ENCODE measurements at regions not wholly inside any gene's neighbourhood (a gene's known extent, or its start where the extent isn't known, plus 50 kb on each side); places are given as distances from the start of the nearest gene placed in this dataset.

DNA sequence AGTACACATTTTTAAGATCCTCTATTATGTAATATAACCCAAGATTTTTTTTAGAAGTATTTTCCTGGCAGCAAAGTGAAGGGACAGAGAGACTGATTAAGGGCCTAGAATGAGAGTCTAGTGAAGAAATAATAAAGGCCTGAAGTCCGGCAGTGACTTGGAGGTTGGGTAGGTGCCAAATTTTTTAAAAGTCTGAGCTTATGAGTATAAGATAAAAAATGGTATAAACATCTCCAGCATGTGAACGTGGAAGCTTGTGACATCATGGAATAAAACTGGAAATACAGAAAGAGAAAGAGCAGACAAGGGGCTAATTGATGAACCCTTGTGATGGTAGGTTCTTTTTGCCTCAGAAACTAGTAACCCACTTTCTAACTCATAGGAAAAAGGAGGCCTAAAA is 174.6 kb downstream of the SUCLA2 start:
- TF ChIP-seq, protein P1, sequence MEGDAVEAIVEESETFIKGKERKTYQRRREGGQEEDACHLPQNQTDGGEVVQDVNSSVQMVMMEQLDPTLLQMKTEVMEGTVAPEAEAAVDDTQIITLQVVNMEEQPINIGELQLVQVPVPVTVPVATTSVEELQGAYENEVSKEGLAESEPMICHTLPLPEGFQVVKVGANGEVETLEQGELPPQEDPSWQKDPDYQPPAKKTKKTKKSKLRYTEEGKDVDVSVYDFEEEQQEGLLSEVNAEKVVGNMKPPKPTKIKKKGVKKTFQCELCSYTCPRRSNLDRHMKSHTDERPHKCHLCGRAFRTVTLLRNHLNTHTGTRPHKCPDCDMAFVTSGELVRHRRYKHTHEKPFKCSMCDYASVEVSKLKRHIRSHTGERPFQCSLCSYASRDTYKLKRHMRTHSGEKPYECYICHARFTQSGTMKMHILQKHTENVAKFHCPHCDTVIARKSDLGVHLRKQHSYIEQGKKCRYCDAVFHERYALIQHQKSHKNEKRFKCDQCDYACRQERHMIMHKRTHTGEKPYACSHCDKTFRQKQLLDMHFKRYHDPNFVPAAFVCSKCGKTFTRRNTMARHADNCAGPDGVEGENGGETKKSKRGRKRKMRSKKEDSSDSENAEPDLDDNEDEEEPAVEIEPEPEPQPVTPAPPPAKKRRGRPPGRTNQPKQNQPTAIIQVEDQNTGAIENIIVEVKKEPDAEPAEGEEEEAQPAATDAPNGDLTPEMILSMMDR (conservative IDR thresholded peaks at IDR 0.05) = no peak
- Mint-ChIP-seq H3K4me3 (no peak overlapping the region), H3K27ac (ENCODE audit: unreplicated experiment) (no peak overlapping the region), H3K27me3 (ENCODE audit: low read depth) (no peaks in the 10 kb centered on the region), H3K36me3 (ENCODE audit: low read depth) (no peaks in the 10 kb centered on the region), H3K9me3 (peaks cover 7% of the 10 kb centered on the region), H3K4me1 (no peaks in the 10 kb centered on the region)
- DNase-seq (ENCODE audit: low read depth, low spot score) = no peak

DNA sequence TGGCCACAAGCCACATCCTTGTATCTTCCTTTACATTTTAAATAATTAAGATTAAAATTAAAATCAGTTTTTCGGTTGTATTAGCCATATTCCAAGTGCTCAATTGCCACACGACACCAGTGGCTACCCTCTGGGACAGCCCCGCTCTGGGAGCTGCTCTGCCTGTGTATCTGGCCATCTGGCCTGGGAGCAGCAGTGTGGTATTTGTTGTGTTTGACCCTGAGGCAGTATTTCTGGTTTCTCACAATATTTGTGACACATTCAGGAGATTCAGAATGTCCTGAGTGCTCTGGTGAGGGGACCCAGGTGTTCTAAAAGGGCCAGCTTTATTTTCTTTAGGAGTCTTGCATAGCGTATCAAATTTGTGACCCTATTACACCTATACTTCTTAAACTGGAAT is 179.0 kb downstream of the SUCLA2 start:
- no peak overlapping the region for H3K4me3 Mint-ChIP-seq
- no peaks in the 10 kb centered on the region for H3K36me3 Mint-ChIP-seq (ENCODE audit: low read depth)
- H3K4me1 Mint-ChIP-seq = peaks cover 9% of the 10 kb centered on the region
- no peak overlapping the region for H3K27ac Mint-ChIP-seq (ENCODE audit: unreplicated experiment)
- TF ChIP-seq, protein P1 (conservative IDR thresholded peaks at IDR 0.05) = no peak
- H3K9me3 Mint-ChIP-seq = peaks cover 7% of the 10 kb centered on the region
- no peak for DNase-seq (ENCODE audit: low read depth, low spot score)
- no peaks in the 10 kb centered on the region for H3K27me3 Mint-ChIP-seq (ENCODE audit: low read depth)

DNA sequence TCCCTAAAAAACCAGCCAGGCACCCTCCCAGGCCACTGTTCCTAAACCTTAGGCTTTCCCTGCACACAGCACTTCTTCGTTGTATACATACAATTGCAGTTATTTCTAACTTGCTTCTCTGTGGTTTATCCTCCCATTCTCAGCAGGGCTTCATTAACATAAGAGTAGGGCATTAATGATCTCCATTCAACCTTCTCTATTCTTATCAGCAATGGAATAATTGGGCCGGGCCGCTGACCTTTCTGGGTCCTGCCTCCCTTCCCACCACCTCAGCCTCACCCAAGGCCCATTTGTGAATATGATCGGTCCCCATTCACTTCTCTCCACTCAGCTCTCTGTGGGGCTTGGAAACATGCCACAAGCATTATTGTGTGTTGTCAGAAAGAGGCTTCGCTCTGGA is 184.2 kb downstream of the SUCLA2 start:
- TF ChIP-seq, protein P1 (conservative IDR thresholded peaks at IDR 0.05) = no peak
- Mint-ChIP-seq H3K4me3 (no peak overlapping the region), H3K27me3 (ENCODE audit: low read depth) (no peaks in the 10 kb centered on the region), H3K36me3 (ENCODE audit: low read depth) (no peaks in the 10 kb centered on the region), H3K9me3 (no peaks in the 10 kb centered on the region), H3K4me1 (peaks cover 22% of the 10 kb centered on the region), H3K27ac (ENCODE audit: unreplicated experiment) (peak overlapping the region; percentile 14)
- DNase-seq (ENCODE audit: low read depth, low spot score) = no peak

DNA sequence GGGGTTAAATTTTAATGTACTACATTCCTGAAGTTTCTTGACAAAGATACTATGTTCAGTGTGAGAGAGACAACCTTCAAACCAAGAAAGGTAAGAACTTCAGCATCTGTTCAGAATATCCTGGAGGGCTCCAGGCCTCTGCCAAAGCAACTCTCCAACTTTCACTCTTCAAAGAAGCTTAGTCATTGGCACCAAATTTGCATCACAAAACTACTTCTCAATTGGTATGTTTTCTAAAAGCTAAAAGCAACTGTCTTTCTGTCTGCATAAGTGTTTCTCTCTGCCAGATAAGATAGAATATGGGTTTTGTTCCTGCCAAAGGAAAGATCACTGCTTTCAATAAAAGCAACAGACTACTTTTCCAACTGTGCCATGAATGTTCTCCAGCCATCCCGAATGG is 187.4 kb downstream of the SUCLA2 start:
- H3K27ac Mint-ChIP-seq (ENCODE audit: unreplicated experiment) = no peak overlapping the region
- H3K27me3 Mint-ChIP-seq (ENCODE audit: low read depth) = no peaks in the 10 kb centered on the region
- H3K9me3 Mint-ChIP-seq = no peaks in the 10 kb centered on the region
- peaks cover 22% of the 10 kb centered on the region for H3K4me1 Mint-ChIP-seq
- H3K36me3 Mint-ChIP-seq (ENCODE audit: low read depth) = no peaks in the 10 kb centered on the region
- DNase-seq (ENCODE audit: low read depth, low spot score) = no peak
- TF ChIP-seq, protein P1 (conservative IDR thresholded peaks at IDR 0.05) = no peak
- no peak overlapping the region for H3K4me3 Mint-ChIP-seq

DNA sequence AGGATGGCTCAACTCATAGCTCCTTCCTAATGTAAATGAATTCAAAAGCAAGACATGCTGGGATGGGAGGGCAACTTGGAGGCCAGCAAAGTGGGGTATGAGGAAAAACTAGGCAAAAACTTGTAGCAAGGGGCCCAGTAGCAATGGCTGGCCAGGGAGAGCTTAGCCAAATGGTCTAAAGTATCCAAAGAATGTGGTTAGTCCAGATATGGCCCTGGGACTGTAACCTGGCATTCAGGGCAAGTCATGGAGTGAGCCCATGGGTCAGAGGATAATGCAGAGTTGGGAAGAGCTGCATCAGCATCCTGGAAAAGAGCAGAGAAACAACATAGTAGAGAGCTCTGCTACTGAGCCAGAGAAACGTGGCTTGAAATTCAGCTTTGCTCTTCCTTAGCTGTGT is 191.7 kb downstream of the SUCLA2 start:
- Mint-ChIP-seq H3K9me3 (peaks cover 4% of the 10 kb centered on the region), H3K27me3 (ENCODE audit: low read depth) (no peaks in the 10 kb centered on the region), H3K4me3 (no peak overlapping the region), H3K36me3 (ENCODE audit: low read depth) (no peaks in the 10 kb centered on the region), H3K4me1 (peaks cover 5% of the 10 kb centered on the region), H3K27ac (ENCODE audit: unreplicated experiment) (no peak overlapping the region)
- DNase-seq (ENCODE audit: low read depth, low spot score) = no peak
- TF ChIP-seq, protein P1 (conservative IDR thresholded peaks at IDR 0.05) = no peak

DNA sequence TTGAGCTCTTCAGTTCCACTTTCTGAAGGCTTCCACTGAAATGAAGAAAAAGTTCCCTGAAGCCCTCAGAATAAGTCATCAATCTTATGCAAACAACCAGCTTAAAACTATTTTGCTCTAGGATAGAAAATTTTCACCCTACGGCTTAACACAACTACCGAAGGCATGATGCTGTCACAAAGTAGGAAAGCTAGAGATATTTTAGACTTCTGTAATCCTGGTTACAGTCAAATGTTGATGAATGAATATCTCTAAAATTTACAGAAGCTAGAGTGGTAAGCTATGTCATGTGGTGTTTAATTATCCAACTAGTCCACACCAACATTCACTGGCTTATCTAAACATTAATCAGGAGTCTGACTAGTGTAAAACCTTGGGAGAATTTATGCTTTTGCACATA is 197.9 kb downstream of the SUCLA2 start:
- DNase-seq (ENCODE audit: low read depth, low spot score) = no peak
- Mint-ChIP-seq H3K27ac (ENCODE audit: unreplicated experiment) (no peak overlapping the region), H3K4me3 (no peak overlapping the region), H3K36me3 (ENCODE audit: low read depth) (no peaks in the 10 kb centered on the region), H3K27me3 (ENCODE audit: low read depth) (no peaks in the 10 kb centered on the region), H3K4me1 (no peaks in the 10 kb centered on the region), H3K9me3 (peaks cover 7% of the 10 kb centered on the region)
- TF ChIP-seq, protein P1 (conservative IDR thresholded peaks at IDR 0.05) = no peak

Data from neural crest cell (in vitro differentiated cells).